ENCODE measurements at regions not wholly inside any gene's neighbourhood (a gene's known extent, or its start where the extent isn't known, plus 50 kb on each side); places are given as distances from the start of the nearest gene placed in this dataset.

DNA sequence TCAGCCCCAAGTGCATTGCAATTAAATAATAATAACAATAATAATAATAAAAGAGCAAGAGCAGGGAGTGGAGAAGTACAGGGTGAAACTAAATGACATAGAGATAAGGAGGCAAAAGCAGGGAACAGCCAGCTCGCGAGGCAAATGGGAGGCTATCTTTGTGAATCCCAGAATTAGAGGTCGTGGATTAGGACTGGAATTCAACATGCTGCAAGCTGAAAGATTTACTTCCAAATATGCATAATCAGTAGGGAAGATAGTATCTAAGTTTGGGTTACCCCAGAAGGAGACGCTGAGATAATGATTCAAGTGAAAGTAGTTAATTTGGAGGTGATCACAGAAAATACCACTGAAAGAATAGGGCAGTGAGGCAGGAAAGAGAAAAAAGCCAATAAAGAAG, 119.4 kb upstream of the UBE2E2 start:
- Histone ChIP-seq H3K4me3 (no peak overlapping the region), H3K36me3 (ENCODE audit: control insufficient read depth, insufficient read depth, low read length) (no peaks in the 10 kb centered on the region), H3K79me2 (ENCODE audit: control insufficient read depth, insufficient read depth, low read length) (no peaks in the 10 kb centered on the region), H3K27ac (ENCODE audit: extremely low read depth, low read depth, low read length) (no peak overlapping the region), H3K4me1 (replicated peaks in 1 of 2; ENCODE audit: control insufficient read depth in 2 of 2, insufficient read depth in 2 of 2, low read length in 2 of 2) (no peaks in the 10 kb centered on the region), H3K9me1 (ENCODE audit: control insufficient read depth, insufficient read depth, low read length) (no peaks in the 10 kb centered on the region), H2AFZ (ENCODE audit: low read depth, low read length) (no peak overlapping the region), H3K4me2 (ENCODE audit: insufficient read depth, low read length) (no peak overlapping the region), H3K9ac (ENCODE audit: insufficient read depth in 1 of 2, low read depth in 2 of 2, low read length in 2 of 2) (no peak overlapping the region), H4K20me1 (replicated peaks; ENCODE audit: control insufficient read depth, insufficient read depth, low read length) (no peaks in the 10 kb centered on the region), H3K9me3 (replicated peaks; ENCODE audit: control insufficient read depth, insufficient read depth, low read depth, low read length) (no peaks in the 10 kb centered on the region), H3K27me3 (ENCODE audit: control insufficient read depth in 2 of 2, insufficient read depth in 2 of 2, low read length in 2 of 2) (no peaks in the 10 kb centered on the region)
- no TSS peak for BruUV-seq (replicated peaks)
- ATAC-seq: no peak
- no peak for TF ChIP-seq NBN (IDR thresholded peaks at IDR 0.05; ENCODE audit: low read depth)
- TF ChIP-seq, protein P1, sequence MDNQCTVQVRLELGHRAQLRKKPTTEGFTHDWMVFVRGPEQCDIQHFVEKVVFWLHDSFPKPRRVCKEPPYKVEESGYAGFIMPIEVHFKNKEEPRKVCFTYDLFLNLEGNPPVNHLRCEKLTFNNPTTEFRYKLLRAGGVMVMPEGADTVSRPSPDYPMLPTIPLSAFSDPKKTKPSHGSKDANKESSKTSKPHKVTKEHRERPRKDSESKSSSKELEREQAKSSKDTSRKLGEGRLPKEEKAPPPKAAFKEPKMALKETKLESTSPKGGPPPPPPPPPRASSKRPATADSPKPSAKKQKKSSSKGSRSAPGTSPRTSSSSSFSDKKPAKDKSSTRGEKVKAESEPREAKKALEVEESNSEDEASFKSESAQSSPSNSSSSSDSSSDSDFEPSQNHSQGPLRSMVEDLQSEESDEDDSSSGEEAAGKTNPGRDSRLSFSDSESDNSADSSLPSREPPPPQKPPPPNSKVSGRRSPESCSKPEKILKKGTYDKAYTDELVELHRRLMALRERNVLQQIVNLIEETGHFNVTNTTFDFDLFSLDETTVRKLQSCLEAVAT (IDR thresholded peaks at IDR 0.05): no peak
- TF ChIP-seq, protein P2, sequence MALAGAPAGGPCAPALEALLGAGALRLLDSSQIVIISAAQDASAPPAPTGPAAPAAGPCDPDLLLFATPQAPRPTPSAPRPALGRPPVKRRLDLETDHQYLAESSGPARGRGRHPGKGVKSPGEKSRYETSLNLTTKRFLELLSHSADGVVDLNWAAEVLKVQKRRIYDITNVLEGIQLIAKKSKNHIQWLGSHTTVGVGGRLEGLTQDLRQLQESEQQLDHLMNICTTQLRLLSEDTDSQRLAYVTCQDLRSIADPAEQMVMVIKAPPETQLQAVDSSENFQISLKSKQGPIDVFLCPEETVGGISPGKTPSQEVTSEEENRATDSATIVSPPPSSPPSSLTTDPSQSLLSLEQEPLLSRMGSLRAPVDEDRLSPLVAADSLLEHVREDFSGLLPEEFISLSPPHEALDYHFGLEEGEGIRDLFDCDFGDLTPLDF (CRISPR knock-in tag; IDR thresholded peaks at IDR 0.05): no peak
- no peak for TF ChIP-seq PHF8 (IDR thresholded peaks at IDR 0.05; ENCODE audit: borderline replicate concordance, low read length)
- no peak for TF ChIP-seq NCOA1 (IDR thresholded peaks at IDR 0.05; ENCODE audit: low read depth)
- WGBS (ENCODE audit: insufficient coverage, low coverage, missing lambda C conversion rate): 0% methylated on average over 4 of the region's 4 CpGs
- DNase-seq (ENCODE audit: extremely low read depth in 1 of 4, low spot score in 3 of 4): no peak
- ChIA-PET POLR2A (interaction anchor here (0.8 kb wide), 1 partner anchor 151 kb away, joined by 3 read pairs; no protein-coding TSS in a partner anchor), CTCF (ENCODE audit: low intra/inter-chr PET ratio) (no interaction called here)
- FAIRE-seq: no peak
- intact Hi-C loops (cut with micrococcal nuclease) (no loop called here), in situ Hi-C loops (cut with MboI) (no loop called here)
